Adrenal gland (tissue), 5 donors: ENCODE measurements at regions not wholly inside any gene's neighbourhood (a gene's known extent, or its start where the extent isn't known, plus 50 kb on each side); places are given as distances from the start of the nearest gene placed in this dataset.

ENCODE experiments used
- POLR2A ChIP-seq, 2 donors: fragments of 450-650 bp; IDR thresholded peaks; one replicate each; pipeline ENCODE4 v1.6.1; 2017; ENCODE audit warnings: antibody characterized with exemption in 2 of 2, mild to moderate bottlenecking in 2 of 2, moderate library complexity in 1 of 2
- TF ChIP-seq, protein P1 (sequence below), 6 experiments: fragments of 450-650 bp in 4 of 6; fragments of 200-600 bp in 2 of 6; sonication (generic) in 1 of 6; IDR thresholded peaks; 1 replicate in 5 of 6; 2 replicates in 1 of 6; pipeline versions ENCODE4 v1.5.1 to v1.8.0; 2016 to 2021; ENCODE audit warnings: antibody characterized with exemption in 6 of 6, mild to moderate bottlenecking in 2 of 6, moderate library complexity in 1 of 6
- donor health status: DM: no; HTN: no; CAD: no.

DNA sequence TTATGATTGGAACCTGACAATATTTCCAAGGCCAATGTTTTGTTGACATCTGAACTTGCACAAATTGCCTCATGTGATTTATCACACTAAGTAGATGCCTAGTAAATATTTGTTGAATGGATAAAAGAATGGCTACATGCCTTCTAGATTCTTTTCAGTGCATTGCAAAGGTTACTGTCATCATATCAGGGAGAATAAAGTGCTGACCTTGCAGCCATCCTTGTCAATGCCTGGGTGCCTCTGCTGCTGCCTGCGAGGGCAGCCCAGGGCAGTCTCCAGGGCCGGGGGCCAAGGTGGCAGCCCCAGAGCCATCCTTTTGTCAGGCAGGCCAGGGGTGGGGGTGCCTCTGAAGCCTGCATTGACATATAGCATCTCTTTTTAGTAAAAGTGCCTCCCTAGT is 325.6 kb upstream of the MTNR1B start:
- TF ChIP-seq, protein P1, sequence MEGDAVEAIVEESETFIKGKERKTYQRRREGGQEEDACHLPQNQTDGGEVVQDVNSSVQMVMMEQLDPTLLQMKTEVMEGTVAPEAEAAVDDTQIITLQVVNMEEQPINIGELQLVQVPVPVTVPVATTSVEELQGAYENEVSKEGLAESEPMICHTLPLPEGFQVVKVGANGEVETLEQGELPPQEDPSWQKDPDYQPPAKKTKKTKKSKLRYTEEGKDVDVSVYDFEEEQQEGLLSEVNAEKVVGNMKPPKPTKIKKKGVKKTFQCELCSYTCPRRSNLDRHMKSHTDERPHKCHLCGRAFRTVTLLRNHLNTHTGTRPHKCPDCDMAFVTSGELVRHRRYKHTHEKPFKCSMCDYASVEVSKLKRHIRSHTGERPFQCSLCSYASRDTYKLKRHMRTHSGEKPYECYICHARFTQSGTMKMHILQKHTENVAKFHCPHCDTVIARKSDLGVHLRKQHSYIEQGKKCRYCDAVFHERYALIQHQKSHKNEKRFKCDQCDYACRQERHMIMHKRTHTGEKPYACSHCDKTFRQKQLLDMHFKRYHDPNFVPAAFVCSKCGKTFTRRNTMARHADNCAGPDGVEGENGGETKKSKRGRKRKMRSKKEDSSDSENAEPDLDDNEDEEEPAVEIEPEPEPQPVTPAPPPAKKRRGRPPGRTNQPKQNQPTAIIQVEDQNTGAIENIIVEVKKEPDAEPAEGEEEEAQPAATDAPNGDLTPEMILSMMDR (IDR thresholded peaks at IDR 0.05) = no peak
- no peak for TF ChIP-seq POLR2A (IDR thresholded peaks at IDR 0.05)
